M059J (cell line): ENCODE measurements at regions not wholly inside any gene's neighbourhood (a gene's known extent, or its start where the extent isn't known, plus 50 kb on each side); places are given as distances from the start of the nearest gene placed in this dataset.
"Not testable (repeated sequence)": the region's sequence is repeated elsewhere in the genome, so short reads cannot be mapped to it uniquely, and the experiment has no call there.

Experiments
- DNase-seq: peaks from one replicate; pipeline ENCODE4 v3.0.0-alpha.2; 2012; ENCODE audit warnings: low read depth

DNA sequence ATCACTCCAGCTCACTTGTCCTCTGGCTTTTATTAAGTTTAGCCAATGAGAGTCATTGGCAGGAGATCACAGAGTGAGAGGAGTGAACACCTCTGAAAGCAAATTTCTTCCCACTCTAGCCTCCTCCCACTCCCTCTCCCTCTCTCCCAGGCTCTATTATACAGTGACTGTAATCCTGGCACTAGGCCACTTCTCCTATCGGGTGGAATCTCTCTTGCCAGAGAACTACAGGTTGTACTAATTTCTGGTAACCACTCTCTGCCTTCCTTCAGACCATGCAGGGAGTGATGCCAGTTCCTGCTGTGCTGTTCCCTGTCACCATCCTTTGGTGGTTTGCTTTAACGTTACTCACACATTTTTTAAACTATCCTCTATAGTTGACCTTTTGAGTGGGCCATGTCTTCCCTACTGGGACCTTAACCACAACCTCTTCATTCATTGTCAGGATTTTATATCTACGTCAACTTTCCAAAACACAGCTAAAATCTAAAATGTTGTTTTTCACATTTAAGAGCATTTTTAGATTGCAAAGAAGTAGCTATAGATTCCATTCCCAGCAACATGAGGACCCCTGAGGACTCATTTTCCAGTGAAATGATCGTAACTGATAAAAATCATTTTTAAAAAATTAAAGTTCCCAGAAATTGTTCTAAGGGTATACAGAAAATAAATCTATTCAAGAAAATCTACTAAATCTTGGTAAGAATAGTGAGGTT, 217.1 kb downstream of the MREG start:
- peak; percentile 94 for DNase-seq

DNA sequence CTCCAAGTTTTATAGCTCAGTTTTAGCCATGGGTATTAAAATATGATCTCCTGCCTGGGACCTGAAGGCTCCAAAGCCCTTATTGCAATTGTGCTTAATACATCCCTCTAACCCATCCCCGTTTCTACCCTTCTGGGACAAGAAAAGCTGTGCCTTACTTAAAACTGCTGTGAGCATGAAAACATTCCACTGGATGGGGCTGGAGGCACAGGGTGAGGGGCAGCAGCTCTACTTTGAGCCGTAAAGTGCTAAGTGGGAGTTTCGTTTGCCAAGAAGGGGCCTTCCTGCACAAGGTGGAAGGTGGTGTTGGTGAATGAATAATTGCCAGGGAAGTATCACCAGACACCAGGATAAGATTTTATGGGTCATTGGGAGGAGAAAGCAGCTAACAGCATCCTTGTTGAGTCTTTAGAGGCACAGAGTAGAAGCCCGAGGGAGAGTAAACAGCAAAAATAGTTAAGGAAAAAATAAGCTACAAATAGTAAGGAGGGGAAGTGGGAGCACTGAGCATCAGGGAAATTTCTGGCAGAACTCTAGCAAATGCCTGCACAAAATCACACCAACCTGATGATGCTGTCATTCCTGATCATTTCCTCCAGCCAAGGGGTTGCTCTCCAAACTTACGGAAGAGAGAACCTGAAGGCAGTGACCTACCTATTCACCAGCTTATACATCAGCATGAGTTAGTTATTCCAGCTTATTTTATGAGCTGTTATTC, 218.4 kb downstream of the MREG start:
- no peak for DNase-seq

DNA sequence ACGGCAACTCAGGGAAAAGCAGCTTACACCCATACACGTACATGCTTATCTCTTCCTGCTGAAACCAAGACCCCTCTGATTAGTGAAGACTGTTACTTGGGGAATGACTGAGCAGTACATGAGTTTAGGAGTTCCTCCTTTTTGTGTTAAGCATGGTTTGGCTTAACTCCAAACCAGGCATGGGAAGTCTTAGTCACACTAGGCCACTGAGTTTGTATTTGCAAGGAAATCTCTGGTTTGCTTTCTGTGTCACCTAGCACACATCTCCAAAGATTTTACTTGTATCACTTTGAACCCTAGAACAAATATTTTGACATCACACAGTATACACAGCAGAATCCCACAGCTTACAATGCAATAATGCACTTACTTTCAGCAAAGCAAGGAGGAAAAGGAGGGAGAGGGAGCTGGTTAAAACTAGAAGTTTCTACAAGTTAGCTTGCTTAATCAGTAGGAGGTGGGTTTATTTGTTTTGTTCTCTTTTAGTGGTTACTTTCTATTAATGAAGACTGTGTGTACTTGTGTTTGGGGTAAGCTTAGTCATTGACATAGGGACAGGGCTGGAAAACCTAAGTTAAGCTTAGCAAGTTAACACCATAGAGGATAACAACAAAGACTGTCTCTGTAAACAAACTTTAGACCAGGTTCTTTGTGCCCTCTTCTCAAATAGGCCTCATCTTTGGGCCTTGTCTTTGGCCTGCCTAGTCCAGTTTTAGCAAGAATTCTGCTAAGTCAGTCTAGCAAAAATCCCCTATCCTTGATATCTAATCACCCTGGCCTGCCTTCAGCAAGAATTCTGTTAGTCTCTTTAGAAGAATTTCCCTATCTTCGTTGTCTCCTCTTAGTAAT, 219.4 kb downstream of the MREG start:
- peak; percentile 97 for DNase-seq

DNA sequence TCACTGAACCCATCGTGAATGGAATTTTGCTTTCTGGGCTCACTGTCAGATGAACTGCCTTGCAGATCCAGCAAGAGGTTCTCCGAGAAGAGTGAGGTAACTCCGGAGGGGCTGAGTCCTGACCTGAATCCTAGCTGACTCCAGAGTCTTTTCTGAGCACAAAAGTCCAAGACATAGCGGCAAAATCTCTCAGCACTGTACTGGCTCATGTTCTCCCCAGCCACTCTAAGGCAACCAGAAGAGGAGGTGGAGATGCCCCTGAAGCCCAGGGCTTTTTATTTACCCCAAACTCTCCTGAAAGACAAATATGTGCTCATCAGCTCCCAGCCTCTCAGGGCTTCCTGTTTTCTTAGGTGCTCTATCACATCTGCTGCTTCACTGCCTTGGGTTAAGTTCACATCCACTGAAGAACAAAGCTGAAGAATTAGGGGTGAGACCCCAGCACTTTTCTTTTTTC, 221.8 kb downstream of the MREG start:
- no peak for DNase-seq

DNA sequence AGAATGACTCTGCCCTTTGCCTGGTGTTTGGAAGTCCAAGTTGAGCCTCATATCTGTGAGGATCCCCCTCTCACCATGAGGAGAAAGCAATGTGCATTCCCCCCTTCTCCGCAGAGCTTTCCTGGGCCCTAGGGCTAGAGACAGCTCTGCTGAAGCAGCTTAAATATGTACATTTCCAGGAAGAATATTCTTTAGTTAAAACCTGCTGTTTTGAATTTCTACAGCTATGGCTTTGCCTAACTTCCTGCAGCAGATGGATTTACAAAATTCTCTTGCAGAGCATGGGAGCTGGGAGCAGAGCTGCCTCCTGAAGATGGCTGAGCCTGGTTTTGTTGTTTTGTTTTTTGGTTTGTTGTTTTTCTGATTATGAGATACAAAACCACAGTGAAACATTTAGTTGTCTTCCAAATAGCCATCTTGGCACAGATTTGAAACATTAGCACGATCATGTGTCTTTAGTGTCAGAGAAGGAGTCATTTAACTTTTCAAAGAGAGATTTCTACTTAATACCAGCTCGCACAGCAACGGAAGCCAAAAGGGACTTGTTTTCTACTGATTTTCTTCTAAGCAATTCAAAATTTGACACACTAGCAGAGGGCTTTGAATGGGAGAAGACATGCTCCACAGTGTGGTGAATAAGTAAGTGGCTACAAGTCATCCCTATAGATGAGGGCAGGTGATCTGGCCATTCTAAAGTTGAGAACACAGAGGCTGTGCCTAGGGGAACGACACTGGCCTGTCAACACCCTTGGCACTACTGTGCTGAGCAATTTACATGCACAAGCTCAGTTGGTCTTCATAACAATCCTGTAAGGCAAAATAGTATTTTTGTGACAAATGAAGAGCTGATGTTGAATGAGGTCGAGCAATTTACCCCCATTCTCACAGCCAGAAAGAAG, 222.6 kb downstream of the MREG start:
- DNase-seq = no peak

DNA sequence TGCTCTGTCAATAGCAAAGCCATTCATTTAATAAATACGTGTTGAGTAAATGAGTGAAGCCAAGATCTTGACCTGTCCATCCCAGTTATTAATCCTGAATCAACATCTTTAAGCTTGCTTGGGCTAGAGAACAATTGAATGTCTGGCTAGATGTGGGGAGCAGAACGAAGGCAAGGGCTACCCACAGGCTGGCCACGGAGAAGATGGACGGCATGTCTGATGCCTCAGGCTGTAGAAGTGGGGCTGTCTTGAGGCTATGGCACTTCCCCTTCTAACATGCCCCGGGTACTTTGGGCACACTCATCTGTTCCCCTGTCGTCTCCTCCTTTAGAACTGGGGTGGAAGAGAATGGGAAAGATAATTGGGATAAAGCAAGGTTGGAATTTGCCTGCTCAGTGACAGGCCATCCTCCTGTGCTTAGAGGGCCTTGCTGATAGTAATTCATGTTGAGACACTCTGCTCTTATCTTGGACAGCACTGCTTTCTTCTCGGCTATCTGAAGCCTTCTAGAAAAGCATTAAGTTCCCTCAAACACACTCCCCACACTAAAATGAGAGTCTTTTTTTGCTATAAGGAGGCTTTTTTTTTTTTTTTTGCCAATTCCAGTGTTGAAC, 225.7 kb downstream of the MREG start:
- DNase-seq = no peak

DNA sequence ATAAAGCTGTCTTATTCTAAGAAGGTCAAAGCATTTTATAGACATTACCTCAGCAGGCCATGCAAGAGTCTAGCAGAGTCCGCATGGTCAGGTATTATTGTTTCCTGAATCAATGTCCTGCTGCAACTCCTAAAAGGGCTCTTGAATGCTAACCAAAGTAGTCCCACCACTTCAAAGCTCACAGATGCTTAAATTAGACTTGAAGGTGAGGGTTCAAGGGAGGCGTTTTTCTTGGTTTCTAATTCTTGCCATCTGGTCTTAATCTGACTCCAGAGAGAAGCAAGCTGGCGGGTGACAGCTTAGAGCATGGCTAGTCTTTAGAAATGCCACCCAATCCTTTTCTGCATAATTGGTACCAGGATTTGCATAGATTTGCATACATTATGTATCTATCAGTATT, 226.3 kb downstream of the MREG start:
- DNase-seq = no peak

DNA sequence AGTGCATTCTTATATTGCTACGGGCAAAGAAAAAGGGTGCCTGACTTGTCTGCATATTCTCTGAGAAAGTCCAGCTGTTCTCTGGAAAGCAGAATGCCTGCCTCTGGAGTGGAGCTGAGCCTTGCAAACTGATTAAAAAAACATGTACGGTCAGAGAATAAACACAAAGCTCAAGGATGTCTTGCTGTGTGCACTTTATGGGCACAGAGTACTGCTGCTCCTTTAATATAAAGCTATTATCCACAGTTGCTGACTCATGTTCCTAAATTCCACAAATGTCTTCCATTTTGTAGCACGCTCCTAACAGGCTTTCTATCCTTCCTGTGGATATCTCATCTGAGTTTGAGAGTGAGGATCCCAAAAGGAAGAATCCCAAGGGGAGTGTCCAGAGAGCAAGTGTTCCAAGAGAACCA, 229.0 kb downstream of the MREG start:
- peak; percentile 31 for DNase-seq

DNA sequence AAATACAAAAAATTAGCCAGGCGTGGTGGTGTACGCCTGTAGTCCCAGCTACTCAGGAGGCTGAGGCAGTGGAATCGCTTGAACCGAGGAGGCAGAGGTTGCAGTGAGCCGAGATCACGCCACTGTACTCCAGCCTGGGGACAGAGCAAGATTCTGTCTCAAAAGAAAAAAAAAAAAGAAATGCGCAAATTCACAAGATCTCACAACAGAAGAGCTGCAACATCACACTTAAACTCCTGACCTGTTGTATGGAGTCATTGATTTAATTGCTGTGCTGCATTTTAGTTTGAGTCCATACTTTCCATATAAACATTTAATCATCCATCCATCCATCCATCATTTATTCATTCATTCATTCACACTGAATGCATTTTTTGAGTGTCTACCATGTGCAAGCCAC, 229.7 kb downstream of the MREG start:
- not testable (repeated sequence) for DNase-seq

DNA sequence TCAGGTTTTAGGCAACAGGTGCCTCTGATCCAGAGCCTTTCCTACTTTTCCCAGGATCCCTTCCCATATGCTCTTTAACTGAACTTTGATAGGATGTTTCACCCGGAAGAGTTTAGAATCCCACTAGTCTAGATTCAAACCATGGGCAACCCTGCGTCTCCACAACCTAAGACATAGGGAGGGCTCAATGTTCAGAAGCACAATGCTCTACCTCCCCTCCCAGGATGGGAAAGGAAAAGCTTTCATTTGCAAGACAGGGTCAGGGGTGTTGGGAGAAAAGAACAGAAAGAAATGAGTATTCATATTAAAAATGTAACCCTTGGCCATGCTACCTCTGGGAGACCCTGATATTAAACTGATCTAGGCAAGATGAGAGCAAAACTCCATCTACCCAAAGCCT, 230.4 kb downstream of the MREG start:
- no peak for DNase-seq

DNA sequence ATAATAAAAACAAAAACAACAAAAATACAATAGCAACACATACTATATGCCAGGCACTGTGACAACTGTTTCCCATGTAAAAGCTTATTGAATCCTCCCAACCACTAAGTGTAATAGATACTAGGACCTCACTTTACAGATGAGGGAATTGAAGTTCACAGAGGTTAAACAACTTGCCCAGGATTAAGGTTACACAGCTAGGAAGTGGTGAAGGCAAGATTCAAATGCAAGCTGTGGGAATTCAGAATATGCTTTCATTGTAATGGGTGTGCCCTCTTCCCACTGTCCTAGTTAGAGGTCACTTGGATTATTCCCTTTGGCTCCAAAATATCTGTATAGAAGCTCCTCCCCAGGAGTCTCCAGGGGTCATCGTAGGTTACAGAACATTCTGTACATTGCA, 231.1 kb downstream of the MREG start:
- DNase-seq = no peak

DNA sequence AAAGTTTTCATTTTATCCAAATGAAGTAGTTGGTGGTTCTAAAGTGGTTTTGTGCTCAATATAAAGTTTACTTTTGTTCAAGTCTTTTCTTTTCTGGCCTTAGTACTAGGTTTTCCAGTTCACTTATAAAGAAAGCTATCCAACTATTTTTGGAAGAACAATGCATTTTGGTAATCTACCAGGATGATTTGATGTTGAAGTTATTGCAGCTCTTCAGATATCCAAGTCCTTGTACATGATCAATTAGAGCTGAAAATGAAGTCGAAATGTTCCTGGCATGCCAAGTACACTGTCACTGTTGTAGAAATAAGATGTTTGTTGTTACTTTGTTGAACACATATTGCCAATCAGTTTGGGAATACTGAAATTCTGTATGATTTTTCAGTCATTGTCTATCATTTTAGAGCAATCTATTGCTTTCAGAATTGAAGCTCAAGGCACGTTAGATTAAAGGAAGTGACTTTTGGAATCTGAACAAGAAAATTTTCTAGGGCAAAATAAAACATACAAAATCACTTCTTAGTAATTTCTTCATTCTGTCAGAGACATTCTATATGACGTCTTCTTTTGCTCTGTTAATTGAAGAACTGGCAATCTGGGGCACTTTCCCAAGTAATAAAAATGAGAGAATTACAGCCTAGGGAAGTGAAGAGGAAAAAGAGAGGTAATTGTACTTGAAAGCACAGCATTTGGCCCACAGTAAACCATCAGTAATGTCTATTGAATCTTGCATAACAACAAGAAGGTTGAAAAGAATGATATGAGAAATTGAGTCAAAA, 232.3 kb downstream of the MREG start:
- DNase-seq = no peak

DNA sequence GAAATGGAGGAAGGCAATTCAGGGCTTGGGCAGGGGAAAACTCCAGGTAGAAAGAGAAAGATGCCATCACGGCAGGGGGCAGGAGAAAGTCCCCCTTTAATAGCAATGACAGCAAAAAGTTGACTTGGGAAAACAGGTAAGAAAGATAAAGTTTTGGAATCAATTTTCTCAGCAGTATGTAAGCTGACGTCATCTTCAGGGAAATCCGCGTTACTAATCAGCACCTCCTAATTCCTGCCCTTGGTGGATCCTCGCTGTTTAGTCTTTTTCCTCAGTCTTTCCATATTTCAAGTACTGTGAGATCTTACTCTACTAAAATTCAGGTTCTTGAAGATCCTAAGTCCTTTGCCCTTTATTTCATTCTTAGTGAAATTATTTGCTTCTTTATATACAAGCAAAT, 233.0 kb downstream of the MREG start:
- no peak for DNase-seq

DNA sequence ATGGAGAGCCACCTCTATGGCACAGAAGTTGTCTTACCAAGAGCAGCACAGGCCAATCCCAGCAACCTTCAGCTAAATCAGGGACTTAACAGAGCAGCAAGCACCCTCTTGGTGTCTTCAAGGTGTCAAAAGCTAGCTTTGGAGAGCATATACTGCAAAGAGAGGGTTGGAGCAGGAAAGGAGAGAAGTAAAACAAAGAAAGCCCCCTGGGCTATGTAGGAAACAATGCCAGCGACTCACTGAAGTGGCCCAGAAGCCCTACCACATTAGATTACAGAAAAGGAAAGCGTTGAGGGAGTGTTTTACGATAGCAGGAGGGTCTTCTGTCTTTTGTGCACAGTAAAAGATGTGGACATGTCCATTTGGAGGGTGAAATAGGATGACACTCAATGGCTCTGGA, 233.4 kb downstream of the MREG start:
- no peak for DNase-seq

DNA sequence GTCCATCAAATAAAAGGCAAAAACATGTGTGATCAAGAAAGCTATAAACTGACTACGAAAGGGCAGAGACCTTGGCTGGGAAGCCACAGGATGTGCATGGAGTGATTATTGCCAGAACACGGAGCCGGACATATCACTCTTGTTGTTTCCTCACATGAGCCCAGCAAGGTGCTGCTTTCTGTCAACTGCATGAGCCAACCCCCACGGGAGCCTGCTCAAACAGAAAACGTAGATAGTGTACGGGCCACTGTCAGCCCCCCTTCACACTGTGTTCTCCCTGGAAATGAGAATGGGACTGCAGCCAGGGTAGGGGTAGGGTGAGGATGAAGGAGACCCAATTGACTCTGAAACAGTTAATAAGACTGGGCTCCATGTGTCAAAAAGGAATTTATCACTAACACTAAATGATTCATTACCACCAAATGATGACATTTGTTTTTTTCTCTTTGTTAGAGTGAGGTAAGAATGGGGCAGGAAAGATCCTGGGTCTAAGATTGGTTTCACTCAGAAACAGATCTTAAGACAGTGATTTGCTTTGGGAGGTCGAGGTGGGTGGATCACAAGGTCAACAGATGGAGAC, 235.8 kb downstream of the MREG start:
- no peak for DNase-seq

DNA sequence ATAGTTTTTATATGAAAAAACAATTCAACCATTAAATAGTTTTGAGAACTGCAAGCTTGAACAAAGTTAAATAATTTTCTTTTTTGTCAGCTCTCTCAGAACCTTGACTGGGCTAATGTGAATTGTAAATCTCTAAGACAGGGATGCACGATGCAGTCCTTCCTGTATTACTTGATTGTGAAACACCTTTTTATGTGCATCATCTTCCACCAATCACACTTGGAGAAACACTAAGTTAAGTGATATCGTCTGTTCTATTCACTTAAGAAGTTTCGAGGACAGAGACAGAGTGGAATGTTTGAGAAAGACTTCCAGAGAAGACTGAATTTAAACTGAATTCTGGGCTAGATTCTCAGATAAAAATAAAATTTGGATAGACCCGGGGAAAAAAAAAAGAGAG, 238.2 kb downstream of the MREG start:
- no peak for DNase-seq

DNA sequence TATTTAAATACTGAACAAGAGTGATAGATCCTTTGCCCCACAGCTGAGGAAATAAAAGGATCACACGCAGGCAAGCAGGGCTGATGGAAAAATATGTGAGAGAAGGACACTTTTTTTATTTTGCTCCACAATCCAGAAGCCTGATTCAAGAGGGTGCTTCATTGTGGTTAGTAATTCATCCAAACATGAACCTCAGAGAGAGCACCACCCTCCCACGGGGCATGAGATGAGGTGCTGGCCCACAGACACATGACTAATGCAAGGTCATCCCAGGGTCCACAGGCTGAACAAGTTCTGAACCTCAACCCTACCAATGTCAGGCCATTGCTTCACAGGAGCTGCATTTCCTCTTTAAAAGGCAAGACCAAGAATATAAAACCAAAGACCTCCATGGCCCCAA, 239.6 kb downstream of the MREG start:
- DNase-seq = peak; percentile 95

DNA sequence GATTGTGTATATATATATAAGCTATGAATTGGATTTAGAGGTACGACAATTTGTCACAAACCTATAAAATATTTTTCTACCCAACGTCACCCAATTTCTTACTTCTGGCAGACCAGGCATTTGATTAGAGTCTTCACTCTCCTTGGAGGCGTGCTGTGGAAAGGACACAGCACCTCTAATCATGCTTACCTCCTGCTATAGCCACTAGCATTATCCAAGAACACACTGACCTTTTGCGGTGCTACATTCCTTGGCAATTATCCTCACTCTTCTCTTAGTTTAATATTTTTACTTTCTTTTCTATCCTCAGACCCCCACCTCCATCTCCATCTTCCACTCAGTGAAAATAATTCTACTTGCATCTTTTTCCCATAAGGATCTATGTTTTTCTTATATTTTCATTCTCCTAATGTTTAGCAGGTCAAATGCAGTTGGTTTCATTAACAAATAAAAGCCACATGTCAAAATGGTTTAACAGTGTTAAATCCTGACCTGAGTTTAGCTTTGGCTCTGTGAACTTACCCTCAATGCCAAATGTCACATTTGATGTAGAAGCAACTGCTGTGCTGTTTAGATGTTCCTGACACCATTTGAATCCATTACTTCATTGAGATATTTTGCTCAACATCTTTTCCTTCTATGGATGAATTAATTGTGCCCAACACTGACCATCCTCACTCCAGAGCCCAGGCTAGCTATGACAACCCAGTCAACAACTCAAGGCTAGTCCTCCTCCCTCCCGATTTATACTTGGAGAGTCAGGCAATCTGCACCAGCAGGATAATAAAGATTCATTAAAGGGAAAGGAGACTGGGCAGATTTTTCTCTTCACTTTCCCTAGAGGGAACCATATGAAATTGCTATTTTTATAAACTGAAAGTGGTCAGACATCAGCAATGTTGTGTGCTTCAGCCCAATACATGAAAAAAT, 240.5 kb downstream of the MREG start:
- DNase-seq = peak; percentile 58

DNA sequence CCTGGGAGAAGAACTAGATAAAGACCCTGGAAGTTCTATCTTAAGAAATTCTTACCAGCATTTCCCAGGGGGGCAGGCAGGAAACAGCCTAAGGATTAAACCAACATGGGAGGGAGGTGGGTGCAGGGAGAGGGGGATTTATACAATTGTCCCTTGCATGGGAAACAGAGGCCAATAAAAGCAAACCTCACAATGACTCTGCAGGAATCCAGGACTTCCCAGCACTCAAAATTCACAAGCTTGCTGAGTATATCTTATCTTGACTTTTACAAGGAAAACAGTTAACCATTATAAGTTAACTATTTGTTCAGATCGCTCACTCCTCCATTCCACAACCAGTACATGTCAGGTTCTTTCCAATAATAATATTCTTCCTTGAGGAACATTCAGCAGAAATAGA, 241.3 kb downstream of the MREG start:
- peak; percentile 72 for DNase-seq
